SW 1271 (cell line): ENCODE measurements at regions not wholly inside any gene's neighbourhood (a gene's known extent, or its start where the extent isn't known, plus 50 kb on each side); places are given as distances from the start of the nearest gene placed in this dataset.
"Not testable (repeated sequence)": the region's sequence is repeated elsewhere in the genome, so short reads cannot be mapped to it uniquely, and the experiment has no call there.

ENCODE experiments used
- DNase-seq, 2 experiments: peaks; one replicate each; lab custom pipeline; 2025; lab: John Stamatoyannopoulos, UW

GRCh38 chr1:181172082-181172481 lies 83.6 kb downstream of the IER5 start:
- no peak for DNase-seq

DNA sequence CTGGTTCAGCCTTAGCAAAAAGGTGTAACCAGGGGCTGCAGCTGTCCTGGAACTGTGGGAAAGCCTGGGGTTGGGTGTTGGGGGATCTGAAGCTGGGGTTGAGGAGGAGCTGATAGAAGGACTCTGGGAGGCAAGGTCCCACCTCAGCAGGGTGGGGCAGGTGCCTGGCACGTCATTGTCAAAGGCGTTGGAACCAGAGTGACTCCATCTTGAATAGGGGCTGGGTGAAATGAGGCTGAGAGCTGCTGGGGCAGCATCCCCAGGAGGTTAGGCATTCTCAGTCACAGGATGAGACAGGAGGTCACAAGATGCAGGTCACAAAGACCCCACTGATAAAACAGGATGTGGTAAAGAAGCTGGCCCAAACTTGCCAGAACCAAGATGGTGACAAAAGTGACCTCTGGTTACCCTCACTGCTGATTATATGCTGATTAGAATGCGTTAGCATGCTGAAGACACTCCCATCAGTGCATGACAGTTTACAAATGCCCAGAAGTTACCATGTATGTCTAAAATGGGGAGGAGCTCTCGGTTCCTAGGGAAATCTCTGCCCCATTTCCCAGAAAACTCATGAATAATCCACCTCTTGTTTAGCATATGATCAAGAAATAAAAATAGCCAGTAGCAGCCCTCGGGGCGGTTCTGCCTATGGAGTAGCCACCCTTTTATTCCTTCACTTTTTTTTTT lies 85.4 kb downstream of the IER5 start:
- no peak for DNase-seq

DNA sequence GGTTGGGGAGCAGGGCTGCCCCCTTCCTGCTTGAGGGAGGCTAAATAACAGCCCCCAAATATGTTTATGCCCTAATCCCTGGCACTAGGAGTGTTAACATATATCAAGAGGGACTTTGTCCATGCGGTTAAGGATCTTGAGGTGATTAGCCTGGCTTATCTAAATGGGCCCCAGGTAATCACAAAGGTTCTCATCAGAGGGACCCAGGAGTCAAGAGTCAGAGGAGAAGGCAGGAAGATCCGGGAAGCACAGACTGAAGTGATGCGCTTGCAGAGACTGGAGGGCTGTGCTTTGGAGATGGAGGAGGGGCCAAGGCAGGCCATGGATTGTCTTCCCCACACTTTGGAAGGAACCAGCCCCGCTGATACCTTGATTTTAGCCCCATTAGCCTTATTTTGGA lies 86.4 kb downstream of the IER5 start:
- no peak for DNase-seq

- DNase-seq, result no peak
Observed at GRCh38 chr1:181175356-181175910, 86.9 kb downstream of the IER5 start.

- no peak for DNase-seq
Observed at GRCh38 chr1:181175955-181176354, 87.5 kb downstream of the IER5 start.

DNA sequence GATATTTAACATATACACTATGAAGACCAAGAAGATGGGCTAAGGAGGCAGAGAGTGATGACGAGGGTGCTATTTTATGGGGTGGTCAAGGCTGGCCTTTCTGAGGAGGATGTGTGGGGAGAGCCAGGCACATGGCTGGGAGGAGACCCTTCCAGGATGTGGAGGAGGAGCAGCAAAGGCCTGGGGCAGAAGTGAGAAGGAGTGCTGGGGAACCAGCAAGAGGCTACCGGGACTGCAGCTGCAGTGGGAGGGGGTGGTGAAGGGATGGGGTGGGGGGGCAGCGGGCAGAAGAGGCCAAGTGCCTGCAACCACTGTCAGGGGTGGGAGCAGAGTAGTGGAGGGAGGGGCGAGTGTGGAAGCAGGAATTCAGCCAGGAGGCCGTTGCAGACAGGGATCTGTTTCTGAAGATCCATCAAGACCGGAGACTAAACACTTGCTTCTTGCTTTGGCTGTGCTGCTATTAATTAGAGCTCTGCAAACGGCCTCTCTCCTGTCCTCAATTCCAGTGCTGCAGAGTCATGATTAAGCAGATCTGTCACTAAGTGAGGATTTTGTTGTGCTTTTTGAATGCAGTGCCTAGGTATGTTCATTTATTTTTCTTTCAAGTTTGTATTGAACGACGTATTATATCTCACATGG lies 89.9 kb downstream of the IER5 start:
- no peak for DNase-seq

GRCh38 chr1:181179279-181179986 lies 90.9 kb downstream of the IER5 start:
- DNase-seq, result no peak

DNA sequence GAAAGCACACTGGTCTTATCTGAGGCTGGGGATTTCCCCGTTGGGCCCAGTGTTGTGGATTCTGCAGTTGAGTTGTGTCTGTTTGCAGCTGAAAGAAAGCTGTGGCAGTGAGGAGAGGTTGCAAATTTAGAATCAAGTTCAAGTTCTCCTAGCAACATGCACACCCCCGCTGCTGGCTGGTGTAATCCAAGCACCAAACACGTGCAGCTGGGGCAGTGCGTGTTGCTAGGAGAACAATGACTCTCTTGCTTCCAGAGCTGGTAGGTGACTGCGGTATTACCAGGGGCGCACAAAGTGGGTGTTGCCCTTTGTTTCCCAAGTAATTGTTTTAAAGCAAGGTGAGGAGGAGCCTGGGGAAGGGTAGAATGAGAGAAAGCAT lies 91.5 kb downstream of the IER5 start:
- DNase-seq, result no peak

- no peak for DNase-seq
Observed at GRCh38 chr1:181180407-181181031, 92.0 kb downstream of the IER5 start.

DNA sequence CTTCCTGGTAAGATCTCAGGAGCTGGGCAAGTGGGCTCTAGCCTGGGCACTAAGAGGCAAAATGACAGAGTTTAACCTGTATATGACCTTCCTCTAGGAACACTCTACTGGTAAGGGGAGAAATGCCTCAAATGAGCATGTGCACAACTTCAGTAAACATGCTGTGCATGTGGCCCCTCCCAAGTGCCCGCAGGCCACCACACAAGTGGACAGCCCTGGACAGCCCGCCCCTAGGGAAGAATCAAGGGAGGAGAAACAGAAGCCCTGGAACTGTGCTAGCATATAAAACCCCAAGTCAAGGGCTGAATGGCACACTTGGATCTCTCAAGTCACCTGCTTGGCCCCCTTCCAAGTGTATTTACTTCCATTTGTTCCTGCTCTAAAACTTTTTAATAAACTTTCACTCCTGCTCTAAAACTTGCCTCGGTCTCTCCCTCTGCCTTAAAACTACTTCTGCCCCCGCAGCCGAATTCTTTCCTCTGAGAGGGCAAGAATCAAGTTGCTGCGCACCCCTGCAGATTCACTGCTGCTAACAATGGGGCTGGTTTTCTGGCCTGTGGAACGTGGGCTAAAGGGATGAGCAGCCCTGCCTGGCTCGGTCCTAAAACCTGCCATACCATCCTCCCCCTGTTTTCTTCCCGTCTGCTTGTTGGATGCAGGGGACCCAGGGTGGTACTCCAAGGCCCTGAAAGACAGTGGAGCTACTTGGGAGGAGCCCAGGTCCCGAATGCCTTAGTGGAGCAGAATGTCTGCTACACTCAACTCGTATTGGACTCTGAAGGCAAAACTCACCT lies 93.5 kb downstream of the IER5 start:
- DNase-seq, result no peak

- DNase-seq, result no peak
Observed at GRCh38 chr1:181184621-181185020, 96.1 kb downstream of the IER5 start.

DNA sequence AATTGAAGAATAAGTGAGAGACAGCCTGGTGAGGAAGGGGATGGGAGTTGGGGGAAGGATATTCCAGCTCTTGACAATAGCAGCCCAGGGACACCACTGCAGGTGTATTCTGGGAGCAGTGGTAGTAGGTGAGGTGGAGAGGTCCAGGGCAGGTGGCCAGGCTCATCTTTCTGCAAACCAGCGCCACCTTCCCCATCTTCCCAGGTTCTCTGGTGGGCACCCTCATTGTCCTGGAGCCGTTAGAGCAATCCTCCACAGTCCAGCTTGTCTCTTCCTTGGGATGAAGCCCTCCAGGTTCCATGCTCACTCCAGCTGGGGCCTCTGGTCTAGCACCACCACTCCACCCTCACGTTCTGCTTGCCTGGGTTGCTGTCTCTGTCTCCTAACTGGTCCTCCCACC lies 97.0 kb downstream of the IER5 start:
- DNase-seq, result no peak

DNA sequence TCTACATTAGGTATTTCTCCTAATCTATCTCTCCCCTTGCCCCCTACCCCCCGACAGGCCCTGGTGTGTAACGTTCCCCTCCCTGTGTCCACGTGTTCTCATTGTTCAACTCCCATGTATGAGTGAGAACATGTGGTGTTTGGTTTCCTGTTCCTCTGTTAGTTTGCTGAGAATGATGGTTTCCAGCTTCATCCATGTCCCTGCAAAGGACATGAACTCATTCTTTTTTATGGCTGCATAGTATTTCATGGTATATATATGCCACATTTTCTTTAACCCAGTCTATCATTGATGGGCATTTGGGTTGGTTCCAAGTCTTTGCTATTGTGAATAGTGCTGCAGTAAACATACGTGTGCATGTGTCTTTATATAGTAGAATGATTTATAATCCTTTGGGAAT lies 97.6 kb downstream of the IER5 start:
- not testable (repeated sequence) for DNase-seq

DNA sequence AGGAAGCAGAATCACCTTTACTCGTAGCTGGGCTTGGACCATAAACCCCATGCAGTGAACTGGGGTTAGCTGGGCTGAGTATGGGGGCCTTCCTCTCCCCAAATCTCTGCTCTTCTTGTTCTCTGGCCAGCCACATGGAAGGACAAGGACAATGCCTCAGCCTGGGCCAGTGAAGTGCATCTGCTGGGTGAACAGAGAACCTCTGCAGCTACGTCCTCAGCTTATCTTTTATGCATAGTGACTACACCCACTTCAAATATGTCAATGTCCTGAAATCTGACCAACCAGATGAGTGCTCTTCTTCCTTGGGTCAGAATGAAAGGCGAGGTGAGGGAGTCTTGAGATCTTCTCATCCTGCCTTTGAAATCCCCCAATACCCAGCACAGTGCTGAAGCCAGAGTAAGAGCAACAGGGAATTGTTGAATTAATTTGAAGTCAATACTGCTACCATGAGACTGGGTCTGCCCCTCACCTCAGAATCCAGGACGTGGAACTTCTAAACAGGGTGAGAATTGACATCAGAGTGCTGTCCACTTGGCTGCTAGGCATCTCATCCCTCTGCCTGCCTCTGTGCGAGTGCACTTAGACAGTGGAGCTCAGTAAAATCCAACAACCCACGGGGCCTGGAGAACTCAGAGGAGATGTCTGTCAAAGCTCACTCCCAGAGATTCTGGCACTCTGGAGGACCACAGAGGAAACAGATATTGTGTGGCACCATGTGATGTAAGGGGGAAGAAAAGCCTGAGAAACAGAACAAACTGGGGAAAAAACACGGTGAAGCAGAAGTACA lies 99.0 kb downstream of the IER5 start:
- no peak for DNase-seq

- DNase-seq, result no peak
Observed at GRCh38 chr1:181189245-181189644, 100.7 kb downstream of the IER5 start.

DNA sequence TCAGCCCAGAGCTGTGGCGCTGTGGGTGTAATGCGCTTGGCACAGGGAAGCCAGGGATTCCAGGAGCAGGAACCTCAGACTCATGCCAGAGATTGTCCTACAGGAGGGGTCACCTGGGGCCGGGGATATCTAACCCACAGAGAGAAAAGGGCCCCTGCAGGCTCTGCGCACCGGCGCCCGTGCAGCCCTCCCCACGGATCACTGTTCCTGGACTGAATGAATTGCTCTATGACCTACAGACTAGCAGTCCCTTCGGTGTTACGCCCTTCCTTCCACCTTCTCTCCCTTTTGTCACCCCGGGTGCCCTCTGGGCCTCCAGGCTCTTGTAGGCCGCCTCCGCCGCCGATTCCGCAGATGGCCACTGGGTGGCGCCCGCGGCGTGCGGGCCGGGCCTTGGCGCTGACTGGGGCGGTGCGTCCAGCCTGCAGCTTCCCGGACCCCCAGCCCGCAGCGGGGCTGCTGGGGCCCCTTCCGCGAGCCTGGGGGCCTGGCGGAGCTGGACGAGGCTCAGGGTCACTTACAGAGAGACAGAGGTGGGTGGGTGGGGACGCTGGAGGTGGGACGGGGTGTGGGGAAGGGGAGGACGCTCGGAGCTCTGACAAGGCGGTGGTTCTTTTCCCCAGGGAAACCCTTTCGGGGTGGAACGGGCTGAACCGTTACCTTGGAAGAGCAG lies 101.3 kb downstream of the IER5 start:
- DNase-seq, result peak in 1 of 2 experiments; percentile 8

DNA sequence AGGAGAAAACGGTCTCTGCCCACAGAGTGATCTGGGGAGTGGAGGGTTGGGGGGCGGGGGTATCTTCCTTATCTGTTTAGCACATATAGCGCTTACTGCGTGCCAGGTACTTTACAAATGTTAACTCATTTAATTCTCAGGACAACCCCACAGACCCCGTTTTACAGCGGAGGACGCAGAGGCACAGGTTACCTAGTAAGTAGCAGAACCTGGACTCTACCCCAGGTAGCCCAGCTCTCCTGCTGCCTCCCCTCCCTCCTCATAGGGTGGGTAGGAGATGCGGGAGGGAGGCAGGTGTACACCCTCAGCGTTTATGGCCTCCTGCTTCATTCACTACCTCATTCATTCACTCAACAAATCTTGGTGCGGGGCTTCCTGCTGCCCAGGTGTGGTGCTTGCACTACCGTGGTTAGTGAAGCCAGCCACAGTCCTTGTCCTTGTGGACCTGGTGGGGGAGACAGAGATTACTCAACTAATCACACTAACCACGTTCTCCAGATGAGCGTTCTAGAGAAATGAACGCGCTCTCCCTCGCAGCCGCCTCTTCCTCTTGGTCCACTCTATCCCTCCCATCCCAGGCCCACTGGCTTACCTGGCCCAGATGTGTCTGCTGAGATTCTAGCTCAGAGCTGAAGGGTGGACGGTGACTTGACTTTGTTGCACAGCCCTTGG lies 102.0 kb downstream of the IER5 start:
- no peak for DNase-seq

DNA sequence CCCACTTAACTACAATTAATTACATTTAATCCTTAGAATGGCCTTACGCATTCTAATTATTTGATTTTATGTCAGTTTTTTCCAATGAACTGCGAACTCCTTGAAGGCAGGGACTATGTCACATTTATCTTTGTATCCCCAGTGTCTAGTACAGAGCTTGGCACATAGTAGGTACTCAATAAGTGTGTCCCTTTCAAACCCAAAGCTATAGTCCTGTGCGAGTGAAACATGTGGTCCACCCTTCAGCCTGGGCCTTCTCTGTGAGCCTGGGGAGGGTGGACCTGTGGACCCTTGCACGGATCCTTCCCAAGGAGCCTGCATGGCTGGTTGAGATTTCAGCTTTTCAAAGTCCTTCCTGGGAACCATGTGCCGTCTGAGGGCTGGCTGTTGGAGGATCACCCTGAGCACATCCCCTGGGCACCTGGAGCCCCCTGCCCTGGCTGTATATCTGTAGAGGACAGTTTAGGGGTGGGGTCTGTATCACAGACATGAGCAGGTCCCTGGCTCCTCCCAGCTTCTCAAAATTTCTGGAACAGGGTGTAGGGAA lies 103.1 kb downstream of the IER5 start:
- no peak for DNase-seq

- DNase-seq, result no peak
Observed at GRCh38 chr1:181192316-181192715, 103.8 kb downstream of the IER5 start.
